Esophagus muscularis mucosa (tissue), 3 donors: ENCODE measurements at regions not wholly inside any gene's neighbourhood (a gene's known extent, or its start where the extent isn't known, plus 50 kb on each side); places are given as distances from the start of the nearest gene placed in this dataset.

ENCODE experiments used
- EP300 ChIP-seq: sonication (generic); formaldehyde crosslinking; IDR thresholded peaks from one replicate; pipeline ENCODE4 v1.6.1; 2017; ENCODE audit warnings: antibody characterized with exemption
- TF ChIP-seq, protein P1 (sequence below), 3 experiments: fragments of 200-600 bp in 2 of 3; fragments of 450-650 bp in 1 of 3; sonication (generic) in 2 of 3; IDR thresholded peaks; one replicate each; pipeline ENCODE4 v1.5.1; 2017 to 2019; ENCODE audit warnings: antibody characterized with exemption in 3 of 3, mild to moderate bottlenecking in 2 of 3, moderate library complexity in 1 of 3

DNA sequence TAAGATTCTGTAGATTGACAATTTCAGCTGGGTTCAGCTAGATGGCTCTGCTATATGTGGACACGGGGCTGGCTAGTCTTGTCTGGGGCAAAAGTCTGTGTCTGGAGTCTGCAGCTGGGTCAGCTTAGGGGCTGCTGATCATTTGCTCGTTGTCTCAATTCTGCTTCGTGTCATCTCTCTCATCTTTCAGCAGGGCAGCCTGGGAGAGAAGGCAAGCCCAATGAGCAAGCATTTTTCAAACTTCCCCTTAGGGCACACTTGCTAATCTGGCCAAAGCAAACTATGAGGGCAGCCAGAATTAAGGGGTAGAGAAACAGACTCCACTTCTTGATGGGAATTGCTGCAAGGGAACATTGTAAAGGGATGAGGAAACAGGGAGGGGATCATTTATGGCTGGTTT lies 462.6 kb downstream of the SLC4A3 start:
- TF ChIP-seq, protein P1, sequence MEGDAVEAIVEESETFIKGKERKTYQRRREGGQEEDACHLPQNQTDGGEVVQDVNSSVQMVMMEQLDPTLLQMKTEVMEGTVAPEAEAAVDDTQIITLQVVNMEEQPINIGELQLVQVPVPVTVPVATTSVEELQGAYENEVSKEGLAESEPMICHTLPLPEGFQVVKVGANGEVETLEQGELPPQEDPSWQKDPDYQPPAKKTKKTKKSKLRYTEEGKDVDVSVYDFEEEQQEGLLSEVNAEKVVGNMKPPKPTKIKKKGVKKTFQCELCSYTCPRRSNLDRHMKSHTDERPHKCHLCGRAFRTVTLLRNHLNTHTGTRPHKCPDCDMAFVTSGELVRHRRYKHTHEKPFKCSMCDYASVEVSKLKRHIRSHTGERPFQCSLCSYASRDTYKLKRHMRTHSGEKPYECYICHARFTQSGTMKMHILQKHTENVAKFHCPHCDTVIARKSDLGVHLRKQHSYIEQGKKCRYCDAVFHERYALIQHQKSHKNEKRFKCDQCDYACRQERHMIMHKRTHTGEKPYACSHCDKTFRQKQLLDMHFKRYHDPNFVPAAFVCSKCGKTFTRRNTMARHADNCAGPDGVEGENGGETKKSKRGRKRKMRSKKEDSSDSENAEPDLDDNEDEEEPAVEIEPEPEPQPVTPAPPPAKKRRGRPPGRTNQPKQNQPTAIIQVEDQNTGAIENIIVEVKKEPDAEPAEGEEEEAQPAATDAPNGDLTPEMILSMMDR (IDR thresholded peaks at IDR 0.05): no peak
- no peak for TF ChIP-seq EP300
